C4-2B (cell line): ENCODE measurements at regions not wholly inside any gene's neighbourhood (a gene's known extent, or its start where the extent isn't known, plus 50 kb on each side); places are given as distances from the start of the nearest gene placed in this dataset.
"Not testable (repeated sequence)": the region's sequence is repeated elsewhere in the genome, so short reads cannot be mapped to it uniquely, and the experiment has no call there.

Experiments used
- CTCF ChIP-seq: fragments of 450-650 bp; conservative IDR thresholded peaks from 2 replicates; pipeline ENCODE4 v1.5.1; 2017; ENCODE audit warnings: mild to moderate bottlenecking
- ZFX ChIP-seq: fragments of 450-650 bp; IDR thresholded peaks from 2 replicates; pipeline ENCODE4 v1.6.1; 2017

- not testable (repeated sequence) for TF ChIP-seq CTCF, ZFX
Measured at GRCh38 chr7:76930416-76930815, 101.7 kb downstream of the SPDYE17 start.
